ENCODE measurements at regions not wholly inside any gene's neighbourhood (a gene's known extent, or its start where the extent isn't known, plus 50 kb on each side); places are given as distances from the start of the nearest gene placed in this dataset.
"Not testable (repeated sequence)": the region's sequence is repeated elsewhere in the genome, so short reads cannot be mapped to it uniquely, and the experiment has no call there.

- DNase-seq (ENCODE audit: low spot score), result no peak
These were observed 228.7 kb upstream of the ANKRD50 start for GRCh38 chr4:124941267-124941666.

GRCh38 chr4:124940387-124940786 is 227.9 kb upstream of the ANKRD50 start:
- no peak for DNase-seq (ENCODE audit: low spot score)

GRCh38 chr4:124939908-124940307 is 227.4 kb upstream of the ANKRD50 start:
- DNase-seq (ENCODE audit: low spot score), result no peak

GRCh38 chr4:124938836-124939235 is 226.3 kb upstream of the ANKRD50 start:
- no peak for DNase-seq (ENCODE audit: low spot score)

GRCh38 chr4:124937993-124938392 is 225.5 kb upstream of the ANKRD50 start:
- no peak for DNase-seq (ENCODE audit: low spot score)

GRCh38 chr4:124936427-124936826 is 223.9 kb upstream of the ANKRD50 start:
- DNase-seq (ENCODE audit: low spot score), result no peak

- DNase-seq (ENCODE audit: low spot score), result no peak
These were observed 222.4 kb upstream of the ANKRD50 start for GRCh38 chr4:124934916-124935315.

- no peak for DNase-seq (ENCODE audit: low spot score)
These were observed 221.0 kb upstream of the ANKRD50 start for GRCh38 chr4:124933521-124933920.

- no peak for DNase-seq (ENCODE audit: low spot score)
These were observed 219.9 kb upstream of the ANKRD50 start for GRCh38 chr4:124932447-124932846.

GRCh38 chr4:124931050-124931449 is 218.5 kb upstream of the ANKRD50 start:
- DNase-seq (ENCODE audit: low spot score), result no peak

- DNase-seq (ENCODE audit: low spot score), result not testable (repeated sequence)
These were observed 210.2 kb upstream of the ANKRD50 start for GRCh38 chr4:124922748-124923147.

GRCh38 chr4:124918559-124919122 is 206.1 kb upstream of the ANKRD50 start:
- DNase-seq (ENCODE audit: low spot score), result no peak

- DNase-seq (ENCODE audit: low spot score), result no peak
These were observed 202.5 kb upstream of the ANKRD50 start for GRCh38 chr4:124915073-124915472.

- DNase-seq (ENCODE audit: low spot score), result no peak
These were observed 200.7 kb upstream of the ANKRD50 start for GRCh38 chr4:124913237-124913636.

- DNase-seq (ENCODE audit: low spot score), result no peak
These were observed 197.8 kb upstream of the ANKRD50 start for GRCh38 chr4:124910327-124910726.

- no peak for DNase-seq (ENCODE audit: low spot score)
These were observed 195.3 kb upstream of the ANKRD50 start for GRCh38 chr4:124907881-124908280.

GRCh38 chr4:124905441-124905840 is 192.9 kb upstream of the ANKRD50 start:
- no peak for DNase-seq (ENCODE audit: low spot score)

- no peak for DNase-seq (ENCODE audit: low spot score)
These were observed 192.3 kb upstream of the ANKRD50 start for GRCh38 chr4:124904723-124905388.

GRCh38 chr4:124903995-124904722 is 191.6 kb upstream of the ANKRD50 start:
- DNase-seq (ENCODE audit: low spot score), result peak; percentile 17

- no peak for DNase-seq (ENCODE audit: low spot score)
These were observed 189.5 kb upstream of the ANKRD50 start for GRCh38 chr4:124902001-124902515.

- no peak for DNase-seq (ENCODE audit: low spot score)
These were observed 187.5 kb upstream of the ANKRD50 start for GRCh38 chr4:124899997-124900396.

- DNase-seq (ENCODE audit: low spot score), result no peak
These were observed 178.0 kb upstream of the ANKRD50 start for GRCh38 chr4:124890522-124890921.

- no peak for DNase-seq (ENCODE audit: low spot score)
These were observed 175.2 kb upstream of the ANKRD50 start for GRCh38 chr4:124887739-124888138.

All from D341Med (cell line).